Gastroesophageal sphincter (tissue), 4 donors: ENCODE measurements at regions not wholly inside any gene's neighbourhood (a gene's known extent, or its start where the extent isn't known, plus 50 kb on each side); places are given as distances from the start of the nearest gene placed in this dataset.
A peak's percentile ranks its signal among the peaks of the same experiment; 100 is the strongest.

Source experiments
- ATAC-seq: fragments of 150-250 bp; one replicate; pipeline ENCODE4 v1.9.1; 2016; ENCODE audit warnings: mild to moderate bottlenecking, moderate library complexity
- H3K27ac ChIP-seq, 4 donors: fragments of 200-600 bp; sonication (generic) in 3 of 4; 1 replicate in 3 of 4; 2 replicates in 1 of 4; pipeline ENCODE4 v1.5.1; 2016 to 2019
- H3K27me3 ChIP-seq: fragments of 200-600 bp; sonication (generic); one replicate; pipeline ENCODE4 v1.5.1; 2019
- H3K36me3 ChIP-seq, 2 donors: fragments of 200-600 bp; sonication (generic); one replicate each; pipeline ENCODE4 v1.5.1; 2019; ENCODE audit warnings: control low read depth in 1 of 2
- H3K4me1 ChIP-seq, 3 donors: fragments of 200-600 bp; sonication (generic); 1 replicate in 2 of 3; 2 replicates in 1 of 3; pipeline ENCODE4 v1.5.1; 2016 to 2019; ENCODE audit warnings: control low read depth in 2 of 3
- H3K4me3 ChIP-seq, 2 donors: fragments of 200-600 bp; sonication (generic); one replicate each; pipeline ENCODE4 v1.5.1; 2019; ENCODE audit warnings: mild to moderate bottlenecking in 1 of 2, moderate library complexity in 1 of 2
- H3K9me3 ChIP-seq, 3 donors: fragments of 200-600 bp; sonication (generic); one replicate each; pipeline ENCODE4 v1.5.1; 2017 to 2019; ENCODE audit warnings: control low read depth in 2 of 3
- EP300 ChIP-seq: sonication (generic); formaldehyde crosslinking; IDR thresholded peaks from one replicate; pipeline ENCODE4 v1.6.1; 2017; ENCODE audit warnings: antibody characterized with exemption, mild to moderate bottlenecking
- POLR2A ChIP-seq, 2 donors: fragments of 450-650 bp; IDR thresholded peaks; one replicate each; pipeline ENCODE4 v1.6.1; 2017; ENCODE audit warnings: antibody characterized with exemption in 2 of 2, mild to moderate bottlenecking in 2 of 2, moderate library complexity in 1 of 2
- POLR2AphosphoS5 ChIP-seq: sonication (generic); formaldehyde crosslinking; IDR thresholded peaks from one replicate; pipeline ENCODE4 v1.6.1; 2017; ENCODE audit warnings: antibody characterized with exemption
- WGBS, 2 donors: methylation state at CpG; one replicate each; pipeline ENCODE4 v1.1.5; 2018; ENCODE audit warnings: low coverage in 1 of 2; 5-methylcytosine and 5-hydroxymethylcytosine counted together
- TF ChIP-seq, protein P1 (sequence below), 4 experiments: fragments of 200-600 bp in 2 of 4; fragments of 450-650 bp in 2 of 4; sonication (generic) in 1 of 4; IDR thresholded peaks; one replicate each; pipeline ENCODE4 v1.5.1; 2017 to 2019; ENCODE audit warnings: antibody characterized with exemption in 4 of 4, mild to moderate bottlenecking in 2 of 4, moderate library complexity in 2 of 4

DNA sequence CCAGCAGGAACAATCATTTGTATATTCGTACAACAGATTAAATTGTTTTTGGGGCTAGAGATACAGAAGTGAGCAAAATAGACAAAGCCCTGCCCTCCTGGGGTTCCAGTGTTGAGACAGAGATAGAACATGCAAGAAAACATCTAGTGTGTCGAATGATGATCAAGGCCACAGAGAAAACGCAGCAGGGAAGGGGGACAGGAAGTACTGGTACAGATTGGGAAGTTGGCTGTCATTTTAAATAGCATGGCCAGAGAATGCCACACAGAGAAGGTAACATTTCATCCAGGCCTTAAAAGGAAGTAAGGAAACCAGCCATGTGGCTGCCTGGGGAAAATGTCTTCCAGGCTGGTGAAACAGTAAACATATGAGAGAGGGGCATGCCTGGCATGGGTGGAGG lies 202.6 kb upstream of the MYLIP start:
- Histone ChIP-seq H3K4me1 (no peaks in the 10 kb centered on the region), H3K4me3 (no peak overlapping the region), H3K36me3 (no peaks in the 10 kb centered on the region), H3K27me3 (no peaks in the 10 kb centered on the region), H3K27ac (no peak overlapping the region), H3K9me3 (no peaks in the 10 kb centered on the region)
- no peak for TF ChIP-seq POLR2A (IDR thresholded peaks at IDR 0.05)
- TF ChIP-seq POLR2AphosphoS5: no peak
- TF ChIP-seq, protein P1, sequence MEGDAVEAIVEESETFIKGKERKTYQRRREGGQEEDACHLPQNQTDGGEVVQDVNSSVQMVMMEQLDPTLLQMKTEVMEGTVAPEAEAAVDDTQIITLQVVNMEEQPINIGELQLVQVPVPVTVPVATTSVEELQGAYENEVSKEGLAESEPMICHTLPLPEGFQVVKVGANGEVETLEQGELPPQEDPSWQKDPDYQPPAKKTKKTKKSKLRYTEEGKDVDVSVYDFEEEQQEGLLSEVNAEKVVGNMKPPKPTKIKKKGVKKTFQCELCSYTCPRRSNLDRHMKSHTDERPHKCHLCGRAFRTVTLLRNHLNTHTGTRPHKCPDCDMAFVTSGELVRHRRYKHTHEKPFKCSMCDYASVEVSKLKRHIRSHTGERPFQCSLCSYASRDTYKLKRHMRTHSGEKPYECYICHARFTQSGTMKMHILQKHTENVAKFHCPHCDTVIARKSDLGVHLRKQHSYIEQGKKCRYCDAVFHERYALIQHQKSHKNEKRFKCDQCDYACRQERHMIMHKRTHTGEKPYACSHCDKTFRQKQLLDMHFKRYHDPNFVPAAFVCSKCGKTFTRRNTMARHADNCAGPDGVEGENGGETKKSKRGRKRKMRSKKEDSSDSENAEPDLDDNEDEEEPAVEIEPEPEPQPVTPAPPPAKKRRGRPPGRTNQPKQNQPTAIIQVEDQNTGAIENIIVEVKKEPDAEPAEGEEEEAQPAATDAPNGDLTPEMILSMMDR (IDR thresholded peaks at IDR 0.05): no peak
- no peak for TF ChIP-seq EP300
- ATAC-seq: no peak
- 50 to 65% methylated on average over 2 to 3 of the region's 3 CpGs for WGBS, 2 donors

DNA sequence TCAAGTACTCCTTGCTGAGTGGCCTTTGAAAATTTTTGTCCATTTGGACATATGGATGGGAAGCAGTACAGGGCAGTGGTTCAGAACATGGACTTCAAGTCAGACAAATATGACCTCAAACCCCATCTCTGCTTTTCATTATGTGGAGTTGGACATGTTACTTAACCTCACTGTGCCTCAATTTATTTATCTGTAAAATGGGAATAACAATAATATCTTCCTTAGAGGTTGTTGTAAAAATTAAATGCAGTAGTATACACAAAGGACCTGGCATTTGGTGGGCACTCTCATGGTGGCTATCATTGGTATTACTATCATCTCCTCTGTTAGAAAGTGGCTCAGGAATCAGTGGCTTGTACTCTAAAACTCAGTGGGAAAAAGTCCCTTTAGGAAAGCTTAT lies 204.0 kb upstream of the MYLIP start:
- TF ChIP-seq EP300 (no peak), POLR2AphosphoS5 (no peak), POLR2A (IDR thresholded peaks at IDR 0.05) (no peak)
- TF ChIP-seq, protein P1 (IDR thresholded peaks at IDR 0.05): no peak
- no peak for ATAC-seq

DNA sequence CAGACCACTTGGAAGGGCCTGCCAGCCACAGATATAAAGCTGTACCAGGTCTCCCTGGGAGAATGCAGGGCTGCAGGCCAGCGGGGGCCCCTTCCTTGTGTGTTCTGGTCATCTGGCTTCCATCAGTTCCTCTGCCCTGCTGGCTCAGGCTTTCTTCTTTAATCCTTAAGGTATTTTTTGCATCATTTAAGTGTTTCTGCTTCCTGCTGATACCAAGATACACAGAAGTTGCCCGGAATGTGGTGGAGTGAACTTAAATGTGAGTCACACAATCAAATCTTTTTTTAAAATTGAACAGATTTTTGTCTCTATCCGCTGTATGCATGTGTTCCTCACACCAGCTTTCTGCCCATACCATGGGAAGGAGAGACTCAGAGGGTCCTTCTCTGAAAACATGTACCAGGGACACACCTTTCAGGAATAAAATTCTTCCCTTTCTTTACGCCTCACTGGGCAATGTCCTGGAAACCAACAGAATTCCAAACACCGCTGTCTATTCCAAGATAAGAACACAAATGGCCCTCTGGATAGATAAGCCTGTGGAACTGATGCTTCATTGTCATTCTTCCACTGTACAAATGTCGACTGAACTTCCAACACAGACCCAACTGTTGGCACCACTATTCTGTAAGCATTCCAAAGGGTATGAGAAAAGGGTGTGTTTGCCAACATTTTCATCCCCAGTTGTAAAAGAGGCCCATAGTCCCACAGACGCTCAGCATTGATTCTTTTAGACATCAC lies 206.2 kb upstream of the MYLIP start:
- no peak for ATAC-seq
- H3K27ac ChIP-seq: no peak overlapping the region

More for the DNA sequence above, 204.0 kb upstream of the MYLIP start:
- Histone ChIP-seq H3K9me3 (no peaks in the 10 kb centered on the region), H3K27me3 (no peaks in the 10 kb centered on the region), H3K4me1 (no peaks in the 10 kb centered on the region), H3K36me3 (no peaks in the 10 kb centered on the region), H3K27ac (no peak overlapping the region), H3K4me3 (no peak overlapping the region)

DNA sequence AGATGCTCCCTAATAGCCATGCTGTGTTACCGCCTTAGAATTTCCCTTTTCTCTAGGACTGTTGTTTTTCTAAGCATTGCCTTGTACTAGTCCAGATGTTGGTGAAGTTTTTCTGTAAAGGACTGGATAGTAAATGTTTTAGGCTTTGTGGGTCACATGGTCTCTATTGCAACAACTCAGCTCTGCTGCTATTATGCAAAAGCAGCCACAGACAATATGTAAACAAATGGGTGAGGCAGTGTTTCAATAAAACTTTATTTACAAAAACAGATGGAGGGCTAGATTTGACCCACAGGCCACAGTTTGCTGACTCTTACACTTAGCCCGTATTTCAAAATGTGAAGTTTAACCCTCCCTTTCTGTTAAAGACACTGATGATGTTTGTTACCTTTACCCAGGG lies 207.6 kb upstream of the MYLIP start:
- Histone ChIP-seq H3K27ac (no peak overlapping the region), H3K27me3 (no peaks in the 10 kb centered on the region), H3K4me3 (no peak overlapping the region), H3K36me3 (no peaks in the 10 kb centered on the region), H3K4me1 (no peaks in the 10 kb centered on the region), H3K9me3 (no peaks in the 10 kb centered on the region)
- ATAC-seq: no peak
- no peak for TF ChIP-seq POLR2A (IDR thresholded peaks at IDR 0.05)
- TF ChIP-seq, protein P1 (IDR thresholded peaks at IDR 0.05): no peak
- TF ChIP-seq POLR2AphosphoS5: no peak
- no peak for TF ChIP-seq EP300
- 74 to 88% methylated on average over 2 of the region's 2 CpGs for WGBS, 2 donors

More for the DNA sequence above, 206.2 kb upstream of the MYLIP start:
- H3K27me3 ChIP-seq: no peaks in the 10 kb centered on the region
- peak; percentile 79 for TF ChIP-seq POLR2AphosphoS5
- TF ChIP-seq, protein P1 (IDR thresholded peaks at IDR 0.05): no peak
- H3K4me1 ChIP-seq: no peaks in the 10 kb centered on the region
- no peak overlapping the region for H3K4me3 ChIP-seq
- no peaks in the 10 kb centered on the region for H3K9me3 ChIP-seq
- no peaks in the 10 kb centered on the region for H3K36me3 ChIP-seq
- WGBS, 2 donors: 21 to 64% methylated on average over 5 to 7 of the region's 7 CpGs

DNA sequence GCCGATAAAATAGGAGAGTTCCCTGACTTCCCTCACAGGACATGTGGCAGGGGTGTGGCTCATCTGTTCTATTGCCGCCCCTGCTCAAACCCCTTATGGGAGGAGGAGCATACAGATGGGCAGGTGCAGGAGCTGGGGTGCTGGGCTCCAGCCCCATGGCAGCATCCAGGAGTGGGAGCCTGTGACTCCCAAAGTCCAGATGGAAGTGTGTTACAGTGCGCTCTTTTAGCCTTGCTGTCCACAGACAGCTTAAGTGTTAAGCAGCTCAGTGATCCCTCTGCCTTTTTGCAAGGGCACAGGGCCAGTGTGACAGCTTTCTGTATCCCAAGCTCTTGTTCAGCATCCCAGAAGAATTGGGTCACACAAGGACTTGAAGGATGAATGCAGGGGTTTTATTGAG lies 212.3 kb upstream of the MYLIP start:
- ATAC-seq: no peak
- no peaks in the 10 kb centered on the region for H3K36me3 ChIP-seq
- no peak overlapping the region for H3K4me3 ChIP-seq
- no peaks in the 10 kb centered on the region for H3K9me3 ChIP-seq
- TF ChIP-seq EP300 (no peak), POLR2A (IDR thresholded peaks at IDR 0.05) (no peak), POLR2AphosphoS5 (no peak)
- TF ChIP-seq, protein P1 (IDR thresholded peaks at IDR 0.05): no peak
- H3K27ac ChIP-seq: no peak overlapping the region
- WGBS, 2 donors: 64% methylated on average over 2 of the region's 3 CpGs; no CpG with 5 or more reads in 1 of the 2 donors
- H3K4me1 ChIP-seq: no peaks in the 10 kb centered on the region
- H3K27me3 ChIP-seq: no peaks in the 10 kb centered on the region
